PFSK-1 (cell line): ENCODE measurements at regions not wholly inside any gene's neighbourhood (a gene's known extent, or its start where the extent isn't known, plus 50 kb on each side); places are given as distances from the start of the nearest gene placed in this dataset.

Experiments used
- FOXP2 ChIP-seq: optimal IDR thresholded peaks from 2 replicates; pipeline ENCODE3; 2011; ENCODE audit warnings: borderline replicate concordance, control low read depth, inconsistent platforms; ENCODE audit not compliant: insufficient read depth; ENCODE audit errors: extremely low read length, extremely low read depth
- POLR2AphosphoS5 ChIP-seq: IDR thresholded peaks from 2 replicates; pipeline ENCODE4 v1.6.1; 2012; ENCODE audit warnings: low read depth, mild to moderate bottlenecking, control low read depth, low read length, moderate library complexity
- SIN3A ChIP-seq: IDR thresholded peaks from 2 replicates; pipeline ENCODE4 v1.6.1; 2012; ENCODE audit warnings: mild to moderate bottlenecking, low read length, moderate library complexity, borderline replicate concordance; ENCODE audit not compliant: insufficient read depth
- TAF1 ChIP-seq: IDR thresholded peaks from 2 replicates; pipeline ENCODE4 v1.6.1; 2012; ENCODE audit warnings: low read length, control low read depth, borderline replicate concordance; ENCODE audit not compliant: insufficient read depth
- TF ChIP-seq, protein P1 (sequence below), 2 experiments: IDR thresholded peaks; 2 replicates each; pipeline versions ENCODE4 v1.6.1 to v1.8.0; 2011 to 2012; ENCODE audit warnings: low read depth in 2 of 2, low read length in 2 of 2, control low read depth in 1 of 2, inconsistent platforms in 1 of 2, mild to moderate bottlenecking in 1 of 2, moderate library complexity in 1 of 2; ENCODE audit not compliant: insufficient read depth in 1 of 2

DNA sequence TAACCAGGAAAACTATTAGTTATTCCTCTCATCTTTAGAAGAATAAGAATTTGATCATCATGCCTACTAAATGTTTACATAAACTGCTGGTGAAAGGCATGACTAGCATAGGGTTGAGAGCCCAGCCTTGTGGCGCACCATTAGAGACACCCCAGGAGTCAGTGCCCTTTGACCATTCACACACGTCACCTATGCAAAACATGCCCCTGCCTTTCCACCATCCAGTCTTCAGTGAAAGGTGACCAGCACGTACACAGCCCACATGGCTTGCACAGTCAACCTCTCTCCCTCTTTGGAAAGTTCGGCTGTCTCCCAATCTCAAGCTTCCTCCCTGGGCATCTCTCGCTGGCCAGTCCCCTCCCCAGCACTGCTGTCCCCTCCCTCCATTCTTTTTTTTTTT, 150.3 kb downstream of the ENGASE start:
- TF ChIP-seq, protein P1, sequence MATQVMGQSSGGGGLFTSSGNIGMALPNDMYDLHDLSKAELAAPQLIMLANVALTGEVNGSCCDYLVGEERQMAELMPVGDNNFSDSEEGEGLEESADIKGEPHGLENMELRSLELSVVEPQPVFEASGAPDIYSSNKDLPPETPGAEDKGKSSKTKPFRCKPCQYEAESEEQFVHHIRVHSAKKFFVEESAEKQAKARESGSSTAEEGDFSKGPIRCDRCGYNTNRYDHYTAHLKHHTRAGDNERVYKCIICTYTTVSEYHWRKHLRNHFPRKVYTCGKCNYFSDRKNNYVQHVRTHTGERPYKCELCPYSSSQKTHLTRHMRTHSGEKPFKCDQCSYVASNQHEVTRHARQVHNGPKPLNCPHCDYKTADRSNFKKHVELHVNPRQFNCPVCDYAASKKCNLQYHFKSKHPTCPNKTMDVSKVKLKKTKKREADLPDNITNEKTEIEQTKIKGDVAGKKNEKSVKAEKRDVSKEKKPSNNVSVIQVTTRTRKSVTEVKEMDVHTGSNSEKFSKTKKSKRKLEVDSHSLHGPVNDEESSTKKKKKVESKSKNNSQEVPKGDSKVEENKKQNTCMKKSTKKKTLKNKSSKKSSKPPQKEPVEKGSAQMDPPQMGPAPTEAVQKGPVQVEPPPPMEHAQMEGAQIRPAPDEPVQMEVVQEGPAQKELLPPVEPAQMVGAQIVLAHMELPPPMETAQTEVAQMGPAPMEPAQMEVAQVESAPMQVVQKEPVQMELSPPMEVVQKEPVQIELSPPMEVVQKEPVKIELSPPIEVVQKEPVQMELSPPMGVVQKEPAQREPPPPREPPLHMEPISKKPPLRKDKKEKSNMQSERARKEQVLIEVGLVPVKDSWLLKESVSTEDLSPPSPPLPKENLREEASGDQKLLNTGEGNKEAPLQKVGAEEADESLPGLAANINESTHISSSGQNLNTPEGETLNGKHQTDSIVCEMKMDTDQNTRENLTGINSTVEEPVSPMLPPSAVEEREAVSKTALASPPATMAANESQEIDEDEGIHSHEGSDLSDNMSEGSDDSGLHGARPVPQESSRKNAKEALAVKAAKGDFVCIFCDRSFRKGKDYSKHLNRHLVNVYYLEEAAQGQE (IDR thresholded peaks at IDR 0.05; ENCODE audit: insufficient read depth in 1 of 2, low read depth in 2 of 2, low read length in 2 of 2), result no peak
- TF ChIP-seq POLR2AphosphoS5 (no peak), TAF1 (no peak), FOXP2 (no peak), SIN3A (no peak)

DNA sequence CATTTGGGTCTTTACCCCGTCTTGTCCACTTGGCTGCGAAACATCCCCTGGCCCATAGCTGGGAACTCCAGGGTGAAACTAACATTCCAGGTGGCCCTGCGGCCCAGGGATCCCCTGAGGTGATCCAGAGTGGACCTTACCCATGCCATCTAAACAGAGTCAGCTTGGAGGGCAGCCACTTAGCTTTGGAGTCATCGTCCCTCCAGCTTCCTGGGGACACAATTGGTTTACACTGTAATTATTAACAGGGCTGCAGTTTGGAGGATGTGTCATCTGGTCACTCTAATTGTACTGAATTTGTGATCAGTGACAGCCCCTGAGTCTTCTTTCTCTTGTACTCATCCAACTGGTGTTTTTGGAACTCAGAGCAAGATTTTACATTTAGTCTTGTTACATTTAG, 149.9 kb downstream of the ENGASE start:
- TF ChIP-seq SIN3A (no peak), POLR2AphosphoS5 (no peak)

DNA sequence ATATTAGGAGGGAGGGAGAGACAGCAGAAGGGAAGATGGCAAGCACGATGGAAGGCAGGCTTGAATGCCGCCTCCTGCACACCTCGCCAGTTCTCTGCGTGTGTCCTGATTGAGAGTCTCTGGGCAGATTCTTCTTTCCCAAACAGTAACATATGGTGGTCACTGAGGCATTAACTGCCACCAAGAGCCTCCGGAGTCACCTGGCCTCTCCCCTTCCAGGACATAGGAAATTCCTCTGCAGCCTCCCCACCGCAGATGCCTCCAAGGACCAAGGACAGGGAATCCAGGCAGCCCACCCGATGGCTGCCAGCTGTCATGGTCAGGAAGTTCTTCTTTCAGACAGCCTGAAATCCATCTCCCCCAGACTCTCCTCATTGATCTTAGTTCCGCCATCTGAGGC, 149.3 kb downstream of the ENGASE start:
- TF ChIP-seq, protein P1 (IDR thresholded peaks at IDR 0.05; ENCODE audit: insufficient read depth in 1 of 2, low read depth in 2 of 2, low read length in 2 of 2), result no peak
- TF ChIP-seq SIN3A (no peak), FOXP2 (no peak), TAF1 (no peak), POLR2AphosphoS5 (no peak)

DNA sequence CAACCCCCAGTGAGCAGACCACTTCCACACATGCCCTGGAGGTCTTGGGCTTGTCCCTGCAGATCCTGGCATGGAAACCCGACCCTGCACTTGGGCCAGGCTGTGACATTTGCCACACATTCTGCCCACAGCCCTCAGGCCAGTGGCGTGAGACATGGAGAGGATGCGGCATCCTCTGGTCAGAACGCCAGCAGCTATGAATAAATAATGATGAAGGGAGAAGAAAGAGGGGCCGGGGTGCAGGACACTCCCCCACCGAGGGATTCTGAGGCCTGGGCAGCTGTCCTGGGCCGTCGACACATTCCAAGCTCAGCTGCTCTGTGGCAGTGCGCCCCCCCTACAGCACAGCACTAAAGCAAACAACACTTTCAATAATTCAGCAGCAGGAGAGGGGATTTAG, 148.8 kb downstream of the ENGASE start:
- TF ChIP-seq TAF1, result no peak
- TF ChIP-seq, protein P1 (IDR thresholded peaks at IDR 0.05; ENCODE audit: insufficient read depth in 1 of 2, low read depth in 2 of 2, low read length in 2 of 2), result no peak
- TF ChIP-seq POLR2AphosphoS5, result no peak
- TF ChIP-seq SIN3A, result no peak
- no peak for TF ChIP-seq FOXP2

DNA sequence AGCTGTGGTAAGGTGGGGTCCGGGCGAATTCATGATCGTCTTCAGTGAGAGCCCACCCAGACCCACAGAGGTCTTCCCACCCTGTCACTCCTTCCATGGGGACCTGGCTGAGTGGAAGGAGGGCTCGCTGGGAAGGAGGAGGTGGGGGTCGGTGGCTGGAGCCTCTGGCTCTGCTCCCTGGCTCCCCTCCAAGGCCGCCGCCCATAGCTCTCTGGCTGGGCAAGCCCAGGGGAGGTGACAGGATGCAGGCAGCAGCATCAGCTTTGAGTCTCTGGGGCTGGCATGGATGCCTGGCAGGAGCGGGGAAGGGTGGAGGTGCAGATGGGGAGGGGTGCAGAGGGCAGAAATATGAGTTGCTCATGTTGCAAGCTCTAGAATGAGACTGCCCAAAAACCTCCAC, 147.0 kb downstream of the ENGASE start:
- no peak for TF ChIP-seq FOXP2
- TF ChIP-seq SIN3A, result no peak
- TF ChIP-seq, protein P1 (IDR thresholded peaks at IDR 0.05; ENCODE audit: insufficient read depth in 1 of 2, low read depth in 2 of 2, low read length in 2 of 2), result no peak
- TF ChIP-seq POLR2AphosphoS5, result no peak
- TF ChIP-seq TAF1, result no peak
